ENCODE measurements at regions not wholly inside any gene's neighbourhood (a gene's known extent, or its start where the extent isn't known, plus 50 kb on each side); places are given as distances from the start of the nearest gene placed in this dataset.

GRCh38 chr3:35974872-35975271 is 335.5 kb downstream of the ARPP21 start:
- no peak for TF ChIP-seq CTCF (conservative IDR thresholded peaks at IDR 0.05; ENCODE audit: low read length)
- TF ChIP-seq EZH2phosphoT487 (IDR thresholded peaks at IDR 0.05; ENCODE audit: borderline replicate concordance), result no peak
